Astrocyte (in vitro differentiated cells and primary cell): ENCODE measurements at regions not wholly inside any gene's neighbourhood (a gene's known extent, or its start where the extent isn't known, plus 50 kb on each side); places are given as distances from the start of the nearest gene placed in this dataset.

Source experiments
- EZH2 ChIP-seq: IDR thresholded peaks from 2 replicates; pipeline ENCODE4 v1.6.1; 2012; ENCODE audit warnings: mild to moderate bottlenecking, low read length, inconsistent platforms; ENCODE audit not compliant: insufficient read depth
- TF ChIP-seq, protein P1 (sequence below): IDR thresholded peaks from 2 replicates; pipeline ENCODE4 v1.5.1; 2011; ENCODE audit warnings: low read depth, mild to moderate bottlenecking, inconsistent platforms, low read length, moderate library complexity; ENCODE audit not compliant: insufficient read depth

DNA sequence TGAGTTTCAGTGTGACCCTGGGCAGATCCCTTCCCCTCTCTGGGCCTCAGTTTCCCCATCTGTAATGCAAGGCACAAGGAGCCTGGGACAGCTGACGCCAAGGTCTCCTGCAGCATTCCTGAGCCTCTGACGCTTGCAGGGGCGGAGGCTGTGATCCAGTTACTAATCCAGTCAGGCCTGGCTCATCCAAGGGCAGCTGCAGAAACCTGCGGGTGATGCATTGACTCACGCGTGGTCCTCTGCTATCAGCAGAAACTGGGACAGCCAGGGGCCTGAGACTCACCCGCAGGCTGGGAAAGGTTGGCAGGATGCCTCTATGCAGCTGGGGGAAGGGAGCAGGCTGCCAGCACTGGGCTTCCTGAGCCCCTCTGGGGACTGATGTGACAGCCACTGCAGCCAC lies 65.0 kb upstream of the SIRPA start:
- TF ChIP-seq, protein P1, sequence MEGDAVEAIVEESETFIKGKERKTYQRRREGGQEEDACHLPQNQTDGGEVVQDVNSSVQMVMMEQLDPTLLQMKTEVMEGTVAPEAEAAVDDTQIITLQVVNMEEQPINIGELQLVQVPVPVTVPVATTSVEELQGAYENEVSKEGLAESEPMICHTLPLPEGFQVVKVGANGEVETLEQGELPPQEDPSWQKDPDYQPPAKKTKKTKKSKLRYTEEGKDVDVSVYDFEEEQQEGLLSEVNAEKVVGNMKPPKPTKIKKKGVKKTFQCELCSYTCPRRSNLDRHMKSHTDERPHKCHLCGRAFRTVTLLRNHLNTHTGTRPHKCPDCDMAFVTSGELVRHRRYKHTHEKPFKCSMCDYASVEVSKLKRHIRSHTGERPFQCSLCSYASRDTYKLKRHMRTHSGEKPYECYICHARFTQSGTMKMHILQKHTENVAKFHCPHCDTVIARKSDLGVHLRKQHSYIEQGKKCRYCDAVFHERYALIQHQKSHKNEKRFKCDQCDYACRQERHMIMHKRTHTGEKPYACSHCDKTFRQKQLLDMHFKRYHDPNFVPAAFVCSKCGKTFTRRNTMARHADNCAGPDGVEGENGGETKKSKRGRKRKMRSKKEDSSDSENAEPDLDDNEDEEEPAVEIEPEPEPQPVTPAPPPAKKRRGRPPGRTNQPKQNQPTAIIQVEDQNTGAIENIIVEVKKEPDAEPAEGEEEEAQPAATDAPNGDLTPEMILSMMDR: no peak
- TF ChIP-seq EZH2: no peak
